ENCODE measurements at regions not wholly inside any gene's neighbourhood (a gene's known extent, or its start where the extent isn't known, plus 50 kb on each side); places are given as distances from the start of the nearest gene placed in this dataset.
"Not testable (repeated sequence)": the region's sequence is repeated elsewhere in the genome, so short reads cannot be mapped to it uniquely, and the experiment has no call there.

- TF ChIP-seq CTCF (IDR thresholded peaks at IDR 0.05; ENCODE audit: extremely low read depth, missing control alignments) = no peak
- no peak for DNase-seq (ENCODE audit: low spot score)
Measured at GRCh38 chr12:22126758-22127157, 80.7 kb downstream of the CMAS start.

- TF ChIP-seq CTCF (IDR thresholded peaks at IDR 0.05; ENCODE audit: extremely low read depth, missing control alignments) = no peak
- DNase-seq (ENCODE audit: low spot score) = no peak
Measured at GRCh38 chr12:22130671-22131070, 84.7 kb downstream of the CMAS start.

GRCh38 chr12:22136604-22137117 is 90.6 kb downstream of the CMAS start:
- not testable (repeated sequence) for DNase-seq (ENCODE audit: low spot score)
